Esophagus squamous epithelium (tissue), 5 donors: ENCODE measurements at regions not wholly inside any gene's neighbourhood (a gene's known extent, or its start where the extent isn't known, plus 50 kb on each side); places are given as distances from the start of the nearest gene placed in this dataset.
"Not testable (repeated sequence)": the region's sequence is repeated elsewhere in the genome, so short reads cannot be mapped to it uniquely, and the experiment has no call there.

Experiments used
- DNase-seq: peaks from one replicate; lab custom pipeline; 2025; lab: John Stamatoyannopoulos, UW
- H3K27ac ChIP-seq, 4 donors: fragments of 200-600 bp; sonication (generic); one replicate each; pipeline ENCODE4 v1.5.1; 2016 to 2019; ENCODE audit warnings: mild to moderate bottlenecking in 1 of 4
- H3K27me3 ChIP-seq, 4 donors: fragments of 200-600 bp; sonication (generic); 1 replicate in 3 of 4; 2 replicates in 1 of 4; pipeline versions ENCODE4 v1.5.1 to v1.6.0; 2017 to 2021; ENCODE audit warnings: antibody characterized with exemption in 1 of 4
- H3K36me3 ChIP-seq, 3 donors: fragments of 200-600 bp; sonication (generic); one replicate each; pipeline ENCODE4 v1.5.1; 2016 to 2019
- H3K4me1 ChIP-seq, 3 donors: fragments of 200-600 bp; sonication (generic); one replicate each; pipeline ENCODE4 v1.5.1; 2017 to 2019
- H3K4me3 ChIP-seq, 4 donors: fragments of 200-600 bp; sonication (generic); 1 replicate in 3 of 4; 2 replicates in 1 of 4; pipeline ENCODE4 v1.5.1; 2016 to 2019; ENCODE audit warnings: mild to moderate bottlenecking in 2 of 4, moderate library complexity in 1 of 4
- H3K9me3 ChIP-seq, 3 donors: fragments of 200-600 bp; sonication (generic); one replicate each; pipeline ENCODE4 v1.5.1; 2016 to 2019
- CTCF ChIP-seq, 6 experiments: fragments of 450-650 bp in 4 of 6; fragments of 200-600 bp in 2 of 6; sonication (generic) in 2 of 6; IDR thresholded peaks; one replicate each; pipeline ENCODE4 v1.5.1; 2016 to 2019; ENCODE audit warnings: antibody characterized with exemption in 6 of 6, mild to moderate bottlenecking in 4 of 6, moderate library complexity in 4 of 6
- POLR2A ChIP-seq, 4 donors: fragments of 450-650 bp; IDR thresholded peaks; one replicate each; pipeline ENCODE4 v1.6.1; 2017; ENCODE audit warnings: antibody characterized with exemption in 4 of 4, mild to moderate bottlenecking in 4 of 4, moderate library complexity in 3 of 4
- WGBS, 2 donors: methylation state at CpG; one replicate each; pipeline ENCODE4 v1.1.5; 2018; 5-methylcytosine and 5-hydroxymethylcytosine counted together
- intact Hi-C: fragments of 100-400 bp; cut with DNase I; formaldehyde crosslinking; loops from one replicate; pipeline ENCODE4 v1.15.0; 2022
- donor health status: DM: yes; HTN: yes; CAD: no.

- no peaks in the 10 kb centered on the region for H3K9me3 ChIP-seq
- no peak for TF ChIP-seq CTCF (IDR thresholded peaks at IDR 0.05)
- no peak for TF ChIP-seq POLR2A (IDR thresholded peaks at IDR 0.05)
- intact Hi-C loops: no loop called here
- DNase-seq: no peak
- H3K27me3 ChIP-seq: no peaks in the 10 kb centered on the region
- H3K36me3 ChIP-seq: no peaks in the 10 kb centered on the region
- no peak overlapping the region for H3K27ac ChIP-seq
- H3K4me1 ChIP-seq: no peaks in the 10 kb centered on the region
- H3K4me3 ChIP-seq: no peak overlapping the region
- 68 to 78% methylated on average over 4 of the region's 4 CpGs for WGBS, 2 donors
Measured at GRCh38 chr5:30380228-30380627, 813.3 kb upstream of the CDH6 start.

- intact Hi-C loops: no loop called here
- Histone ChIP-seq H3K36me3 (no peaks in the 10 kb centered on the region), H3K9me3 (no peaks in the 10 kb centered on the region), H3K4me1 (no peaks in the 10 kb centered on the region), H3K27me3 (no peaks in the 10 kb centered on the region), H3K4me3 (no peak overlapping the region), H3K27ac (no peak overlapping the region)
- no peak for TF ChIP-seq CTCF (IDR thresholded peaks at IDR 0.05)
- no peak for TF ChIP-seq POLR2A (IDR thresholded peaks at IDR 0.05)
- no peak for DNase-seq
- 62 to 71% methylated on average over 3 of the region's 3 CpGs for WGBS, 2 donors
Measured at GRCh38 chr5:30376848-30377247, 816.6 kb upstream of the CDH6 start.

- peaks cover 0 to 15% (median 0%) of the 10 kb centered on the region in 3 donors for H3K9me3 ChIP-seq
- H3K36me3 ChIP-seq: no peaks in the 10 kb centered on the region
- H3K4me3 ChIP-seq: no peak overlapping the region
- no peaks in the 10 kb centered on the region for H3K27me3 ChIP-seq
- DNase-seq: no peak
- H3K27ac ChIP-seq: no peak overlapping the region
- H3K4me1 ChIP-seq: no peaks in the 10 kb centered on the region
- WGBS, 2 donors: 54 to 65% methylated on average over 4 of the region's 4 CpGs
- intact Hi-C loops: no loop called here
- TF ChIP-seq CTCF (IDR thresholded peaks at IDR 0.05) (no peak), POLR2A (IDR thresholded peaks at IDR 0.05) (no peak)
Measured at GRCh38 chr5:30368064-30368463, 825.4 kb upstream of the CDH6 start.

- H3K27ac ChIP-seq, intact Hi-C loops, H3K4me1 ChIP-seq, H3K27me3 ChIP-seq, DNase-seq, H3K4me3 ChIP-seq, H3K36me3 ChIP-seq: not testable (repeated sequence)
- peaks cover 0 to 15% (median 0%) of the 10 kb centered on the region in 3 donors for H3K9me3 ChIP-seq
- WGBS, 2 donors: 84 to 88% methylated on average over 6 to 7 of the region's 8 CpGs
Measured at GRCh38 chr5:30365031-30365430, 828.5 kb upstream of the CDH6 start.

GRCh38 chr5:30357371-30357770 lies 836.1 kb upstream of the CDH6 start:
- Histone ChIP-seq H3K36me3 (no peaks in the 10 kb centered on the region), H3K27ac (no peak overlapping the region), H3K4me1 (no peaks in the 10 kb centered on the region), H3K27me3 (no peaks in the 10 kb centered on the region), H3K4me3 (no peak overlapping the region), H3K9me3 (no peaks in the 10 kb centered on the region)
- no peak for TF ChIP-seq CTCF (IDR thresholded peaks at IDR 0.05)
- no peak for TF ChIP-seq POLR2A (IDR thresholded peaks at IDR 0.05)
- intact Hi-C loops: no loop called here
- WGBS, 2 donors: 22 to 64% methylated on average over 1 of the region's 1 CpG
- DNase-seq: no peak

- Histone ChIP-seq H3K27me3 (no peaks in the 10 kb centered on the region), H3K36me3 (no peaks in the 10 kb centered on the region), H3K9me3 (no peaks in the 10 kb centered on the region), H3K27ac (no peak overlapping the region), H3K4me1 (no peaks in the 10 kb centered on the region), H3K4me3 (no peak overlapping the region)
- TF ChIP-seq CTCF (IDR thresholded peaks at IDR 0.05) (no peak), POLR2A (IDR thresholded peaks at IDR 0.05) (no peak)
- no peak for DNase-seq
- intact Hi-C loops: no loop called here
- WGBS, 2 donors: 65 to 74% methylated on average over 5 of the region's 5 CpGs
Measured at GRCh38 chr5:30355675-30356074, 837.8 kb upstream of the CDH6 start.
